Activated CD8-positive, alpha-beta memory T cell treated with anti-CD3 and anti-CD28 coated beads for 1 hour (primary cell): ENCODE measurements at regions not wholly inside any gene's neighbourhood (a gene's known extent, or its start where the extent isn't known, plus 50 kb on each side); places are given as distances from the start of the nearest gene placed in this dataset.

Source experiments
- DNase-seq, 2 donors: peaks; one replicate each; pipeline ENCODE4 v3.0.0-alpha.2; 2020; ENCODE audit warnings: low read depth in 1 of 2; ENCODE audit errors: extremely low read depth in 1 of 2

GRCh38 chr3:6074952-6075351 is 786.0 kb upstream of the GRM7 start:
- no peak for DNase-seq

GRCh38 chr3:6078436-6078835 is 782.5 kb upstream of the GRM7 start:
- no peak for DNase-seq

DNA sequence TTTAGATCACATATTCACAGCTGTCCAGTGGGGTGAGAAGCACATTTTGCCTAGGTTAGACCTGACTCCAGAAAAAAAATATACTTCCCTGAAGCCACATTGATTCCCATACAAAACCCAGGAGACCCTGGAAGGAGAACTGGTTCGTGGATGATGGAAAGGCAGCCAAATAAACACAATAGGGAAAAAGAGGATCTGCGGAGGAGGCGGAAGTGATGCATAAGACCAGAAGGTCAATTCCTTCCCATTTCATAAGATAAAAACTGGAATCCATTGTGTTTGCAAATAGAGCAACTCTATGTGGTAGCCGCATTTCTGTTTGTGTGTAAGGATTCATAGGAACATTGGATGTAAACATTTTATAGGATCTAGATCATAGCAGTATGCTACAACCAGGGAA is 781.9 kb upstream of the GRM7 start:
- no peak for DNase-seq

GRCh38 chr3:6079561-6080179 is 781.2 kb upstream of the GRM7 start:
- DNase-seq: no peak

GRCh38 chr3:6088433-6088832 is 772.5 kb upstream of the GRM7 start:
- DNase-seq: no peak

GRCh38 chr3:6089780-6090179 is 771.1 kb upstream of the GRM7 start:
- DNase-seq: no peak

- no peak for DNase-seq
These were observed 769.7 kb upstream of the GRM7 start for GRCh38 chr3:6091262-6091661.

DNA sequence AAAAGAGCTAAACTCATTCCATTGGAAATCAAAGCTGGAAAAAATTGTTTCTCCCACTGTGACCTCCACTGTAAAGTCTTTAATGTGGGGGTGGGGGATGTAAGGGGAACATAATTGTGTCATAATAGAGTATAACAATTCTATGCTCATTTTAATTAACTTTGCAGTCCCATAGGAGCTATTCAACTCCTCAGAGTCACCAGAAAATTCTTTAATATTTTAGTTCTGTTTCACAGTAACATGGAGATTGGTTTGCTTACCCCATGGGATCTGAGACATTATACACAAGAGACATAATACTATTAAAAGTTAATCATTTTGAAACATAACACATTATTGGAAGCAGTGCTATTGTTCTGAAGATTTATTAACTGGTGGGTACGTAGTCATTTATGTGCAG is 765.9 kb upstream of the GRM7 start:
- no peak for DNase-seq

- no peak for DNase-seq
These were observed 763.9 kb upstream of the GRM7 start for GRCh38 chr3:6097021-6097420.

GRCh38 chr3:6097556-6097955 is 763.4 kb upstream of the GRM7 start:
- DNase-seq: no peak

GRCh38 chr3:6098516-6099157 is 762.3 kb upstream of the GRM7 start:
- DNase-seq: no peak

- no peak for DNase-seq
These were observed 761.3 kb upstream of the GRM7 start for GRCh38 chr3:6099458-6100075.

DNA sequence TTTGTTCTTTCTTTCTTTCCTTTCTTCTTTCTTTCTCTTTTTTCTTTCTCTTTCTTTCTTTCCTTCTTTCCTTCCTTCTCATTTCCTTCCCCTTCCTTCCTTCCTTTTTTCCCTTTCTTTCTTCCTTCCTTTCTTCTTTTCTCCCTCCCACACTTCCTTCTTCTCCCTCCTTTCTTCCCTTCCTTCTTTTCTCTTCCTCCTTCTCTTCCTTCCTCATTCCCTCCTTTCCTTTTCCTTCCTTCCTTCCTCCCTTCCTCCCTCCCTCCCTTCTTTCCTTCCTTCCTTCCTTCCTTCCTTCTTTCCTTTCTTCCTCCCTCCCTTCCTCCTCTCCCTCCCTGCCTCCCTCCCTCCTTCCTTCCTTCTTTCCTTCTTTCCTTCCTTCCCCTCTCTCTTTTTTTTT is 755.7 kb upstream of the GRM7 start:
- no peak for DNase-seq

DNA sequence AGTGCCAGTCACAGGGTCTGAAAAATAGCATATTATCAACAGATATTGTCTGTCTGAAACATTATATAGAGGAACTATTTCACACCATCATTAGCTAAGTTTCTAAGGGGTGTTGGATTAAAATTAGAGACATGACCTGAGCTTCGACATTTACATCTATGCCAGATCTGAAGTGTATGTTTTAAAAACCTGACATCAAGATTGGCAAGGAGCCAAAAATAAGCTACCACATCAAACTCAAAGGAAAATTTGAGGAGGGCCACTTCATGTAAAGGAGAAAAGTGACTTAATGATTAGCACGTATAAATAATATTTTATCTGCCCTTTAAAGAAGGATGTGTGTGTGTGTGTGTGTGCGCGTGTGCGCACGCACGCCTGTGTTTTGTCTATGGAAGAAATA is 752.0 kb upstream of the GRM7 start:
- no peak for DNase-seq

GRCh38 chr3:6110451-6110850 is 750.5 kb upstream of the GRM7 start:
- DNase-seq: no peak

- no peak for DNase-seq
These were observed 748.4 kb upstream of the GRM7 start for GRCh38 chr3:6112546-6112945.

DNA sequence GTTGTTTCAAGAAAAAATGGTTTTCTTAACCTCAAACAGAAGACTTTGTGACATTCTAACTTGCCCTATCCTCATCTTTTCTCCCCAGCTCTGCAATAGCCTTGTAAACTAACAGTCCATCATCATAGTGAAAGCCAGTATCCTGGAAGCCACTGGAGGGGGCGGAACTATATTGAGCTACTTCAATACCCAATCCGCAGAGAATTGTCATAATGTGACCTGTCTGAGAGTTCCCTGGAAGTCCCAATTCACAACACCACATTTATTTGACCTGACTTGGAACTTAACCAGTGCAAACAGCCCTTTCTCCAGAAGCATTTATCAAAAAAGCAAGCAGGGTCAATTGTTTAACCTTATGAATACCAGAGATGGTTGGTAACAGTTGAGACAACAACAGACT is 747.6 kb upstream of the GRM7 start:
- DNase-seq: no peak

GRCh38 chr3:6119367-6119766 is 741.5 kb upstream of the GRM7 start:
- no peak for DNase-seq

GRCh38 chr3:6120786-6121185 is 740.1 kb upstream of the GRM7 start:
- DNase-seq: no peak

DNA sequence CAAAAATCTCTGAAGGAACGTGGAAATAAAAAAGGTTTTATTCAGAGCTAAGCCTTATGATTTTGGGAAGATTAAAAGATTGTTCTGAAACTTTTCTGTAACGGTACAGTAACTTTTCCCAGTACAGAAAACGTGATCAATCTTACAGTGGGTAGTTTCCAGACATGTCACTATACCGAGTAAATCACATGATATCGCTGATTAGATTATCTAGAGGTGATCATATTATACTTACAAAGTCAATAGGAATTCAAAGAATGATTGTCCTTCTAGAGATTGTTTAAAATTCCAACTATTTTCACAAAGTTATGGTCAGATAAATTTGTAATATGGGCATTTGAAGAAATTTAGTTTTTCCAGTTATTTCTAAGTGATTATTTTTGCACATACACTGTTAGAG is 736.0 kb upstream of the GRM7 start:
- DNase-seq: no peak

DNA sequence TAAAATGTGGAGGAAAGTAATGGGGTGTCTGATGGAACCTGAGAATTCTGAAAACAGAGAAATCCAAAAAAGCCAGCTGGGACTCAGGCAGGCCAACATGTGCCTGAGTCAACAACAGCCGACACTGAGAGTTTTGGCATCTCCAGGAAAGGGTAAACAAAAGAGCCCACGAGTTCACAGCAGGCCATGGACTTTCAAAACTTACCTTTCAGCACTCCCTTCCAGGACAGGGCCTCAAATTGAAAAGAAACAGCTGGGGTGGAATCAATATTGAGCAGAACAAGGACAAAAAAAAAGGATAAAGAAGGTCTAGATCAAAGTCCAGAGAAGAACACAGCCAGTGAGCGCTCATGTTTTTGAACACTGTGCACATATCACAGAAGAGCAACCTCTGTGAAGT is 735.4 kb upstream of the GRM7 start:
- no peak for DNase-seq

DNA sequence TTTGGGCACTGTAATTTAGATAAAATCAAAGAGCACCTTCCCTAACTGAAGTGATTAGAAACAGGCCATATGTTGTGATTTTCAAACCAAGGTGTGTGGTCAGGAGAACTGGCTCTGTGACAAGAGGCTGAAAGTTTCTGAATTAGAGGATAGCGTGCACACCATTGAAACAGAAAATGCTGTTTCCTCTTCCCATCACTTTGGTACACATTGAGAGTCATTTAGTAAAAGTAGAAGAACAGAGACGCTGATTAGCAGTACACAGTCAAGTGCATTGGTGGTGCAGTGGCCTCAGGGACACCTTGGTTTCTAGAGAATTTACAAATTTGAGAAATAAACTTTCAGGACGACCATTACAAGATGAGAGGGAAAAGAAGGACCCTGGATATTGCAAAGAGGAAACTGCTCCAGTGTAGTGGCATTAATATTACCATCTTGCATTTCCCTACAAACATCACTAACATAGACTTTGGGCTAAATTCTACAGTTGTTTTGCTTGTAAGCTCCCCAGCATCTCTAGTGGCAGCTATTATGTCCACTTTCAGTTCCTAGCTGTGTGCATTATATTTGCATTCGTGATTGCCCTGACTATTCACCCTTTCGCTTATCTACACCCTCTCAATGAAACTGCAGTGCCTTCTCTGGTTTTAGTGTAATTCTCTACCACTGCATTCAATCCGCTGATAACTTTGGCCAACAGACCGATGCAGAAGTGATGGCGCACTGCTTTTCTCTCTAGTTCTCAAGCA is 728.1 kb upstream of the GRM7 start:
- no peak for DNase-seq
